Tibial nerve (tissue), 4 donors: ENCODE measurements at regions not wholly inside any gene's neighbourhood (a gene's known extent, or its start where the extent isn't known, plus 50 kb on each side); places are given as distances from the start of the nearest gene placed in this dataset.

ENCODE experiments used
- EP300 ChIP-seq, 2 donors: sonication (generic); formaldehyde crosslinking; IDR thresholded peaks; one replicate each; pipeline ENCODE4 v1.6.1; 2017; ENCODE audit warnings: antibody characterized with exemption in 2 of 2, mild to moderate bottlenecking in 1 of 2
- POLR2A ChIP-seq, 2 donors: fragments of 450-650 bp; IDR thresholded peaks; one replicate each; pipeline ENCODE4 v1.6.1; 2017; ENCODE audit warnings: antibody characterized with exemption in 2 of 2, mild to moderate bottlenecking in 2 of 2, moderate library complexity in 2 of 2
- TF ChIP-seq, protein P1 (sequence below), 5 experiments: fragments of 200-600 bp in 3 of 5; fragments of 450-650 bp in 2 of 5; sonication (generic) in 3 of 5; IDR thresholded peaks; one replicate each; pipeline ENCODE4 v1.5.1; 2016 to 2019; ENCODE audit warnings: antibody characterized with exemption in 5 of 5, mild to moderate bottlenecking in 3 of 5, moderate library complexity in 2 of 5

DNA sequence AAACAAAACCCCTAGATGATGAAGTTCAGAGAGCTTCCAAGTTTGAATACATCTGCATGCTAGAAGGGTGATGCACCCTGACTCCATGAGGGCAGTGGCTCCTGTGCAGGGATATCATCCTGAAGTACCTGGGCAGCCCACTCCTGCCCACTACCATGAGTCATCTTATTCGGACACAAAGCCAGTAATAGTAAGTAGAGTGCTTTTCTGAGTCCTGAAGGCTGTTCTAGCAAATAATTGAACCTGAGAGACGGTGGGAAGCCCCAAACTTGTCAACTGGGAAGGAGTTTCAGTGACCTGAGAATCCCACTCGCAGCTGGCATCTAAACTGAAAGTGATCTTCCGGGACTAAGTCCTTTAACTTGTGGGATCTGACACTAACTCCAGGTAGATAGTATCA is 152.9 kb upstream of the COL21A1 start:
- no peak for TF ChIP-seq POLR2A (IDR thresholded peaks at IDR 0.05)
- TF ChIP-seq, protein P1, sequence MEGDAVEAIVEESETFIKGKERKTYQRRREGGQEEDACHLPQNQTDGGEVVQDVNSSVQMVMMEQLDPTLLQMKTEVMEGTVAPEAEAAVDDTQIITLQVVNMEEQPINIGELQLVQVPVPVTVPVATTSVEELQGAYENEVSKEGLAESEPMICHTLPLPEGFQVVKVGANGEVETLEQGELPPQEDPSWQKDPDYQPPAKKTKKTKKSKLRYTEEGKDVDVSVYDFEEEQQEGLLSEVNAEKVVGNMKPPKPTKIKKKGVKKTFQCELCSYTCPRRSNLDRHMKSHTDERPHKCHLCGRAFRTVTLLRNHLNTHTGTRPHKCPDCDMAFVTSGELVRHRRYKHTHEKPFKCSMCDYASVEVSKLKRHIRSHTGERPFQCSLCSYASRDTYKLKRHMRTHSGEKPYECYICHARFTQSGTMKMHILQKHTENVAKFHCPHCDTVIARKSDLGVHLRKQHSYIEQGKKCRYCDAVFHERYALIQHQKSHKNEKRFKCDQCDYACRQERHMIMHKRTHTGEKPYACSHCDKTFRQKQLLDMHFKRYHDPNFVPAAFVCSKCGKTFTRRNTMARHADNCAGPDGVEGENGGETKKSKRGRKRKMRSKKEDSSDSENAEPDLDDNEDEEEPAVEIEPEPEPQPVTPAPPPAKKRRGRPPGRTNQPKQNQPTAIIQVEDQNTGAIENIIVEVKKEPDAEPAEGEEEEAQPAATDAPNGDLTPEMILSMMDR (IDR thresholded peaks at IDR 0.05), result no peak
- no peak for TF ChIP-seq EP300 (IDR thresholded peaks at IDR 0.05)
